IPS-18c (cell line): ENCODE measurements at regions not wholly inside any gene's neighbourhood (a gene's known extent, or its start where the extent isn't known, plus 50 kb on each side); places are given as distances from the start of the nearest gene placed in this dataset.
"Not testable (repeated sequence)": the region's sequence is repeated elsewhere in the genome, so short reads cannot be mapped to it uniquely, and the experiment has no call there.

Experiments
- H3K4me3 ChIP-seq: 2 replicates; pipeline ENCODE4 v1.7.0; 2013; ENCODE audit warnings: low read depth, mild to moderate bottlenecking, low read length, moderate library complexity; ENCODE audit not compliant: insufficient read depth
- H3K9me3 ChIP-seq: one replicate; pipeline ENCODE4 v1.6.1; 2013; ENCODE audit warnings: mild to moderate bottlenecking, low read length, moderate library complexity; ENCODE audit not compliant: control insufficient read depth, insufficient read depth

GRCh38 chr22:48080316-48081165 lies 1318.1 kb downstream of the TBC1D22A start:
- Histone ChIP-seq H3K9me3 (no peaks in the 10 kb centered on the region), H3K4me3 (no peak overlapping the region)

- no peak overlapping the region for H3K4me3 ChIP-seq
- no peaks in the 10 kb centered on the region for H3K9me3 ChIP-seq
Observed at GRCh38 chr22:48079505-48080290, 1317.2 kb downstream of the TBC1D22A start.

GRCh38 chr22:48078825-48079224 lies 1316.4 kb downstream of the TBC1D22A start:
- H3K9me3 ChIP-seq, result no peaks in the 10 kb centered on the region
- no peak overlapping the region for H3K4me3 ChIP-seq

GRCh38 chr22:48077699-48078098 lies 1315.2 kb downstream of the TBC1D22A start:
- no peaks in the 10 kb centered on the region for H3K9me3 ChIP-seq
- no peak overlapping the region for H3K4me3 ChIP-seq

GRCh38 chr22:48076008-48076407 lies 1313.6 kb downstream of the TBC1D22A start:
- Histone ChIP-seq H3K4me3 (no peak overlapping the region), H3K9me3 (no peaks in the 10 kb centered on the region)

- Histone ChIP-seq H3K9me3 (no peaks in the 10 kb centered on the region), H3K4me3 (no peak overlapping the region)
Observed at GRCh38 chr22:48075604-48076003, 1313.2 kb downstream of the TBC1D22A start.

- Histone ChIP-seq H3K4me3 (no peak overlapping the region), H3K9me3 (peaks cover 2% of the 10 kb centered on the region)
Observed at GRCh38 chr22:48072777-48073176, 1310.3 kb downstream of the TBC1D22A start.

- Histone ChIP-seq H3K4me3 (no peak overlapping the region), H3K9me3 (peaks cover 2% of the 10 kb centered on the region)
Observed at GRCh38 chr22:48071828-48072227, 1309.4 kb downstream of the TBC1D22A start.

- no peak overlapping the region for H3K4me3 ChIP-seq
- peaks cover 2% of the 10 kb centered on the region for H3K9me3 ChIP-seq
Observed at GRCh38 chr22:48071305-48071704, 1308.9 kb downstream of the TBC1D22A start.

GRCh38 chr22:48070760-48071159 lies 1308.3 kb downstream of the TBC1D22A start:
- H3K9me3 ChIP-seq, result peaks cover 4% of the 10 kb centered on the region
- H3K4me3 ChIP-seq, result no peak overlapping the region

- no peak overlapping the region for H3K4me3 ChIP-seq
- peaks cover 4% of the 10 kb centered on the region for H3K9me3 ChIP-seq
Observed at GRCh38 chr22:48070083-48070482, 1307.6 kb downstream of the TBC1D22A start.

- H3K9me3 ChIP-seq, result peaks cover 4% of the 10 kb centered on the region
- no peak overlapping the region; the same call in 1 of the 2 replicates for H3K4me3 ChIP-seq
Observed at GRCh38 chr22:48069256-48069655, 1306.8 kb downstream of the TBC1D22A start.

- peaks cover 4% of the 10 kb centered on the region for H3K9me3 ChIP-seq
- no peak overlapping the region for H3K4me3 ChIP-seq
Observed at GRCh38 chr22:48068323-48068885, 1306.0 kb downstream of the TBC1D22A start.

GRCh38 chr22:48065892-48066291 lies 1303.4 kb downstream of the TBC1D22A start:
- Histone ChIP-seq H3K4me3 (no peak overlapping the region), H3K9me3 (peaks cover 4% of the 10 kb centered on the region)

GRCh38 chr22:48061726-48062125 lies 1299.3 kb downstream of the TBC1D22A start:
- H3K4me3 ChIP-seq, result no peak overlapping the region
- peaks cover 6% of the 10 kb centered on the region for H3K9me3 ChIP-seq

GRCh38 chr22:48060266-48060665 lies 1297.8 kb downstream of the TBC1D22A start:
- Histone ChIP-seq H3K4me3 (no peak overlapping the region), H3K9me3 (peaks cover 4% of the 10 kb centered on the region)

GRCh38 chr22:48059521-48059920 lies 1297.1 kb downstream of the TBC1D22A start:
- not testable (repeated sequence) for H3K9me3 ChIP-seq, H3K4me3 ChIP-seq
